ENCODE measurements at regions not wholly inside any gene's neighbourhood (a gene's known extent, or its start where the extent isn't known, plus 50 kb on each side); places are given as distances from the start of the nearest gene placed in this dataset.

GRCh38 chr13:26929971-26930730, 169.6 kb upstream of the GPR12 start:
- Histone ChIP-seq H3K27me3 (replicated peaks in 1 of 2; ENCODE audit: control insufficient read depth in 2 of 2, extremely low read depth in 1 of 2, insufficient read depth in 2 of 2, low read length in 1 of 2) (peaks cover 0 to 19% of the 10 kb centered on the region in 2 experiments), H3K9me3 (no peaks in the 10 kb centered on the region), H3K4me1 (ENCODE audit: control insufficient read depth in 1 of 2, extremely low read depth in 1 of 2, insufficient read depth in 2 of 2, low read length in 2 of 2) (peaks cover 0 to 6% of the 10 kb centered on the region in 2 experiments), H3K4me3 (ENCODE audit: control insufficient read depth in 1 of 2, extremely low read depth in 1 of 2, low read length in 1 of 2) (no peak overlapping the region), H3K27ac (ENCODE audit: low read length) (no peak overlapping the region), H3K36me3 (ENCODE audit: control insufficient read depth in 2 of 2, extremely low read depth in 1 of 2, insufficient read depth in 1 of 2, low read length in 1 of 2) (no peaks in the 10 kb centered on the region)
- Mint-ChIP-seq H3K27ac (no peak overlapping the region), H3K4me3 (no peak overlapping the region), H3K36me3 (no peaks in the 10 kb centered on the region), H3K4me1 (peaks cover 0 to 5% (median 3%) of the 10 kb centered on the region in 3 donors), H3K9me3 (no peaks in the 10 kb centered on the region), H3K27me3 (peaks cover 3 to 4% of the 10 kb centered on the region in 2 donors)
- DNase-seq (peak; percentile 12 to 74 (median 55)), ATAC-seq (replicated peaks in 1 of 4) (peak in 3 of 4 experiments; percentile 55 to 64 (median 62))
- 10% methylated on average over 17 of the region's 21 CpGs for WGBS (ENCODE audit: insufficient coverage)
- ChIA-PET CTCF (interaction anchor here (0.5 to 1.5 kb wide), 15 partner anchors 9 to 1283 kb away, joined by 3 to 15 read pairs (median 5); no protein-coding TSS in a partner anchor), POLR2A (interaction anchor here in 1 of 2 donors (0.5 to 0.6 kb wide), 2 partner anchors 204 to 1383 kb away, joined by 3 to 10 read pairs; no protein-coding TSS in a partner anchor)

GRCh38 chr13:26927511-26927910, 166.9 kb upstream of the GPR12 start:
- ATAC-seq (replicated peaks in 1 of 4) = no peak
- 86% methylated on average over 1 of the region's 11 CpGs for whole genome bisulfite sequencing (ENCODE audit: insufficient coverage)
- CTCF ChIA-PET = no interaction called here

DNA sequence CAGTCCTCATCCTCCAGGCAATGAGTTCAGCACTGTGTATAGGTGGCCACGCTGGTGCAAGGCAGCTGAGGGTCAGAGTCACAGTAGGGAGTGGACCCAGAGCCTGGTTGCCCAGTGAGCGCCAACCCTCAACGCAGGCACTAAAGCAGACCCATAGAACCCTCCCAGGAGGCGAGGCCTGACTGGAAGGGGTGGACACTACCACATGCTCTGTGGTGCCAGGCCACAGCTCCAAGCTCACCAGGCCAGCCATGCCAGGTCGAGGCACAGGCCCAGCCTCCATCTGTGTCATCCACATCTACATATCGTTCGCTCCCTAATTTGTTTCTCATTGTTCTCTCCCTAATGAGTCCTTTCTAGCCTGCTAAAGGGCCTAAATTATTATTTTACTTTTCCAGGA, 165.8 kb upstream of the GPR12 start:
- WGBS (ENCODE audit: insufficient coverage) = 78% methylated on average over 7 of the region's 7 CpGs
- Histone ChIP-seq H3K4me3 (ENCODE audit: control insufficient read depth in 1 of 2, extremely low read depth in 1 of 2, low read length in 1 of 2) (no peak overlapping the region), H3K27ac (ENCODE audit: low read length) (no peak overlapping the region), H3K36me3 (ENCODE audit: control insufficient read depth in 2 of 2, extremely low read depth in 1 of 2, insufficient read depth in 1 of 2, low read length in 1 of 2) (no peaks in the 10 kb centered on the region), H3K9me3 (no peaks in the 10 kb centered on the region), H3K4me1 (ENCODE audit: control insufficient read depth in 1 of 2, extremely low read depth in 1 of 2, insufficient read depth in 2 of 2, low read length in 2 of 2) (peaks cover 0 to 6% of the 10 kb centered on the region in 2 experiments), H3K27me3 (replicated peaks in 1 of 2; ENCODE audit: control insufficient read depth in 2 of 2, extremely low read depth in 1 of 2, insufficient read depth in 2 of 2, low read length in 1 of 2) (peaks cover 0 to 28% of the 10 kb centered on the region in 2 experiments)
- peaks cover 0 to 5% (median 3%) of the 10 kb centered on the region in 3 donors for H3K4me1 Mint-ChIP-seq
- ATAC-seq (replicated peaks in 1 of 4) = no peak
- H3K27me3 Mint-ChIP-seq = peaks cover 20 to 33% of the 10 kb centered on the region in 2 donors
- ChIA-PET POLR2A (no interaction called here), CTCF (no interaction called here)
- no peak overlapping the region for H3K4me3 Mint-ChIP-seq
- no peak overlapping the region for H3K27ac Mint-ChIP-seq
- H3K9me3 Mint-ChIP-seq = no peaks in the 10 kb centered on the region
- DNase-seq = no peak
- H3K36me3 Mint-ChIP-seq = no peaks in the 10 kb centered on the region

More at GRCh38 chr13:26927511-26927910, 166.9 kb upstream of the GPR12 start:
- no peak overlapping the region for H3K4me3 ChIP-seq (ENCODE audit: control insufficient read depth in 1 of 2, extremely low read depth in 1 of 2, low read length in 1 of 2)
- H3K27me3 ChIP-seq (replicated peaks in 1 of 2; ENCODE audit: control insufficient read depth in 2 of 2, extremely low read depth in 1 of 2, insufficient read depth in 2 of 2, low read length in 1 of 2) = peaks cover 0 to 21% of the 10 kb centered on the region in 2 experiments
- H3K9me3 Mint-ChIP-seq = no peaks in the 10 kb centered on the region
- POLR2A ChIA-PET = no interaction called here
- no peak overlapping the region for H3K27ac ChIP-seq (ENCODE audit: low read length)
- H3K36me3 ChIP-seq (ENCODE audit: control insufficient read depth in 2 of 2, extremely low read depth in 1 of 2, insufficient read depth in 1 of 2, low read length in 1 of 2) = no peaks in the 10 kb centered on the region
- no peak for DNase-seq
- H3K4me1 ChIP-seq (ENCODE audit: control insufficient read depth in 1 of 2, extremely low read depth in 1 of 2, insufficient read depth in 2 of 2, low read length in 2 of 2) = peaks cover 0 to 6% of the 10 kb centered on the region in 2 experiments
- peaks cover 15 to 21% of the 10 kb centered on the region in 2 donors for H3K27me3 Mint-ChIP-seq
- H3K4me3 Mint-ChIP-seq = no peak overlapping the region
- no peak overlapping the region for H3K27ac Mint-ChIP-seq
- no peaks in the 10 kb centered on the region for H3K9me3 ChIP-seq
- H3K4me1 Mint-ChIP-seq = peaks cover 0 to 5% (median 3%) of the 10 kb centered on the region in 3 donors
- H3K36me3 Mint-ChIP-seq = no peaks in the 10 kb centered on the region

- Histone ChIP-seq H3K36me3 (ENCODE audit: control insufficient read depth in 2 of 2, extremely low read depth in 1 of 2, insufficient read depth in 1 of 2, low read length in 1 of 2) (no peaks in the 10 kb centered on the region), H3K4me1 (ENCODE audit: control insufficient read depth in 1 of 2, extremely low read depth in 1 of 2, insufficient read depth in 2 of 2, low read length in 2 of 2) (no peaks in the 10 kb centered on the region), H3K27ac (ENCODE audit: low read length) (no peak overlapping the region), H3K9me3 (no peaks in the 10 kb centered on the region), H3K27me3 (replicated peaks in 1 of 2; ENCODE audit: control insufficient read depth in 2 of 2, extremely low read depth in 1 of 2, insufficient read depth in 2 of 2, low read length in 1 of 2) (peaks cover 0 to 37% of the 10 kb centered on the region in 2 experiments), H3K4me3 (ENCODE audit: control insufficient read depth in 1 of 2, extremely low read depth in 1 of 2, low read length in 1 of 2) (no peak overlapping the region)
- peaks cover 21 to 31% of the 10 kb centered on the region in 2 donors for H3K27me3 Mint-ChIP-seq
- POLR2A ChIA-PET = no interaction called here
- DNase-seq (no peak), ATAC-seq (replicated peaks in 1 of 4) (no peak)
- H3K36me3 Mint-ChIP-seq = no peaks in the 10 kb centered on the region
- no peak overlapping the region for H3K4me3 Mint-ChIP-seq
- CTCF ChIA-PET = no interaction called here
- peak overlapping the region in 1 of 2 donors; percentile 2 for H3K27ac Mint-ChIP-seq
- WGBS (ENCODE audit: insufficient coverage) = 22% methylated on average over 6 of the region's 7 CpGs
- H3K9me3 Mint-ChIP-seq = no peaks in the 10 kb centered on the region
- H3K4me1 Mint-ChIP-seq = no peaks in the 10 kb centered on the region
Measured at GRCh38 chr13:26923824-26924605, 163.4 kb upstream of the GPR12 start.

DNA sequence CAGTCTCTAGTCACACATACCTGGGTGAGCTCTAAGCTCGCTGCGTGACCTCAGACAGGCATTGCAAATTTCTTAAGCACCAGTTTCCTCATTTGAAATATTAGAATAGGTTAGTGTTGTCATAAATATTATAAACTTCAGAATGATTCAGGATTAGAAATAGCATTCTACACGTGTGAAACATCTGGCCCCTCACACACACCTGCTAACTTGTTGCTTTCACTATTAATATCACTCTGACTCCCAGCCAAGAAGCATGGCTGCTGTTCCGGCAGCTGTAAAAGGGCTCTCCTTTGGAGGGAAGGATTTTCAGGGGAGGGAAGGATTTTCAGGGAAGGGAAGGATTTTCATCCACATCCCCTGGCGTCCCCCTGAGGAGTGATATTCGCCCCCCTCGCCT, 161.3 kb upstream of the GPR12 start:
- Mint-ChIP-seq H3K4me3 (no peak overlapping the region), H3K27me3 (peaks cover 21 to 31% of the 10 kb centered on the region in 2 donors), H3K27ac (no peak overlapping the region), H3K36me3 (no peaks in the 10 kb centered on the region), H3K9me3 (no peaks in the 10 kb centered on the region), H3K4me1 (no peaks in the 10 kb centered on the region)
- ChIA-PET POLR2A (no interaction called here), CTCF (interaction anchor here in 1 of 2 donors (0.5 kb wide), 1 partner anchor 1989 kb away, joined by 4 read pairs; no protein-coding TSS in a partner anchor)
- Histone ChIP-seq H3K27me3 (replicated peaks in 1 of 2; ENCODE audit: control insufficient read depth in 2 of 2, extremely low read depth in 1 of 2, insufficient read depth in 2 of 2, low read length in 1 of 2) (peaks cover 0 to 34% of the 10 kb centered on the region in 2 experiments), H3K4me1 (ENCODE audit: control insufficient read depth in 1 of 2, extremely low read depth in 1 of 2, insufficient read depth in 2 of 2, low read length in 2 of 2) (no peaks in the 10 kb centered on the region), H3K4me3 (ENCODE audit: control insufficient read depth in 1 of 2, extremely low read depth in 1 of 2, low read length in 1 of 2) (no peak overlapping the region), H3K27ac (ENCODE audit: low read length) (no peak overlapping the region), H3K36me3 (ENCODE audit: control insufficient read depth in 2 of 2, extremely low read depth in 1 of 2, insufficient read depth in 1 of 2, low read length in 1 of 2) (no peaks in the 10 kb centered on the region), H3K9me3 (no peaks in the 10 kb centered on the region)
- 79% methylated on average over 2 of the region's 7 CpGs for WGBS (ENCODE audit: insufficient coverage)
- ATAC-seq (replicated peaks in 1 of 4) (no peak), DNase-seq (no peak)

GRCh38 chr13:26920614-26921355, 160.2 kb upstream of the GPR12 start:
- H3K36me3 Mint-ChIP-seq = no peaks in the 10 kb centered on the region
- no peaks in the 10 kb centered on the region for H3K4me1 Mint-ChIP-seq
- no peaks in the 10 kb centered on the region for H3K4me1 ChIP-seq (ENCODE audit: control insufficient read depth in 1 of 2, extremely low read depth in 1 of 2, insufficient read depth in 2 of 2, low read length in 2 of 2)
- no peak for ATAC-seq (replicated peaks in 1 of 4)
- H3K9me3 ChIP-seq = no peaks in the 10 kb centered on the region
- POLR2A ChIA-PET = no interaction called here
- CTCF ChIA-PET = interaction anchor here in 1 of 2 donors (0.5 kb wide), 1 partner anchor 9 kb away, joined by 3 read pairs; no protein-coding TSS in a partner anchor
- H3K27ac ChIP-seq (ENCODE audit: low read length) = no peak overlapping the region
- peaks cover 0 to 29% of the 10 kb centered on the region in 2 experiments for H3K27me3 ChIP-seq (replicated peaks in 1 of 2; ENCODE audit: control insufficient read depth in 2 of 2, extremely low read depth in 1 of 2, insufficient read depth in 2 of 2, low read length in 1 of 2)
- H3K27me3 Mint-ChIP-seq = peaks cover 21 to 31% of the 10 kb centered on the region in 2 donors
- H3K4me3 ChIP-seq (ENCODE audit: control insufficient read depth in 1 of 2, extremely low read depth in 1 of 2, low read length in 1 of 2) = no peak overlapping the region
- no peak for DNase-seq
- no peak overlapping the region for H3K4me3 Mint-ChIP-seq
- H3K27ac Mint-ChIP-seq = no peak overlapping the region
- no peaks in the 10 kb centered on the region for H3K9me3 Mint-ChIP-seq
- no peaks in the 10 kb centered on the region for H3K36me3 ChIP-seq (ENCODE audit: control insufficient read depth in 2 of 2, extremely low read depth in 1 of 2, insufficient read depth in 1 of 2, low read length in 1 of 2)
- 78% methylated on average over 10 of the region's 14 CpGs for WGBS (ENCODE audit: insufficient coverage)
